Natural killer cell (primary cell): ENCODE measurements at regions not wholly inside any gene's neighbourhood (a gene's known extent, or its start where the extent isn't known, plus 50 kb on each side); places are given as distances from the start of the nearest gene placed in this dataset.

Source experiments
- ATAC-seq, 3 donors: fragments of 150-1000 bp in 2 of 3; fragments of 200-7000 bp in 1 of 3; cut with Tn5 transposase; 1 replicate in 1 of 3; 2 replicates in 2 of 3; pipeline ENCODE4 v1.10.0; 2021; ENCODE audit warnings: mild to moderate bottlenecking in 2 of 3, moderate library complexity in 2 of 3
- DNase-seq, 2 donors: peaks; one replicate each; pipeline versions ENCODE4 v3.0.0 to v3.0.0-alpha.2; 2013 to 2021; ENCODE audit warnings: mixed read lengths in 1 of 2
- H3K27ac ChIP-seq: one replicate; pipeline ENCODE4 v1.5.1; 2013; ENCODE audit warnings: mild to moderate bottlenecking, low read length
- H3K27me3 ChIP-seq: one replicate; pipeline ENCODE4 v1.6.1; 2013; ENCODE audit warnings: low read length; ENCODE audit not compliant: control insufficient read depth, insufficient read depth
- H3K36me3 ChIP-seq: one replicate; pipeline ENCODE4 v1.6.1; 2013; ENCODE audit warnings: low read length; ENCODE audit not compliant: control insufficient read depth, insufficient read depth
- H3K4me1 ChIP-seq: one replicate; pipeline ENCODE4 v1.6.1; 2013; ENCODE audit warnings: low read length; ENCODE audit not compliant: control insufficient read depth, insufficient read depth
- H3K4me3 ChIP-seq: one replicate; pipeline ENCODE4 v1.5.1; 2013; ENCODE audit warnings: low read length
- H3K9me3 ChIP-seq: one replicate; pipeline ENCODE4 v1.6.1; 2013; ENCODE audit warnings: low read length; ENCODE audit not compliant: control insufficient read depth, insufficient read depth
- H3K27ac Mint-ChIP-seq, 2 donors: one replicate each; pipeline ENCODE4 v1.8.0; 2022; ENCODE audit warnings: mild to moderate bottlenecking in 2 of 2, mixed read lengths in 2 of 2, moderate library complexity in 1 of 2
- H3K27me3 Mint-ChIP-seq, 2 donors: one replicate each; pipeline ENCODE4 v1.8.0; 2022; ENCODE audit warnings: low read depth in 2 of 2, mixed read lengths in 2 of 2
- H3K36me3 Mint-ChIP-seq: one replicate; pipeline ENCODE4 v1.8.0; 2022; ENCODE audit warnings: mixed read lengths
- H3K4me1 Mint-ChIP-seq, 2 donors: one replicate each; pipeline ENCODE4 v1.8.0; 2022; ENCODE audit warnings: mixed read lengths in 2 of 2
- H3K4me3 Mint-ChIP-seq: one replicate; pipeline ENCODE4 v1.8.0; 2022; ENCODE audit warnings: mild to moderate bottlenecking, moderate library complexity, mixed read lengths
- H3K9me3 Mint-ChIP-seq, 2 donors: one replicate each; pipeline ENCODE4 v1.8.0; 2022; ENCODE audit warnings: mixed read lengths in 2 of 2
- CTCF ChIP-seq: fragments of 200-600 bp; IDR thresholded peaks from one replicate; pipeline ENCODE4 v1.8.0; 2022; ENCODE audit warnings: antibody characterized with exemption
- WGBS: methylation state at CpG from one replicate; pipeline ENCODE4 v1.1.7; 2013; ENCODE audit warnings: missing lambda C conversion rate; ENCODE audit not compliant: insufficient coverage; 5-methylcytosine and 5-hydroxymethylcytosine counted together
- intact Hi-C: fragments of 100-400 bp; cut with micrococcal nuclease; formaldehyde crosslinking; loops from one replicate; pipeline ENCODE4 v1.14.2; 2022

DNA sequence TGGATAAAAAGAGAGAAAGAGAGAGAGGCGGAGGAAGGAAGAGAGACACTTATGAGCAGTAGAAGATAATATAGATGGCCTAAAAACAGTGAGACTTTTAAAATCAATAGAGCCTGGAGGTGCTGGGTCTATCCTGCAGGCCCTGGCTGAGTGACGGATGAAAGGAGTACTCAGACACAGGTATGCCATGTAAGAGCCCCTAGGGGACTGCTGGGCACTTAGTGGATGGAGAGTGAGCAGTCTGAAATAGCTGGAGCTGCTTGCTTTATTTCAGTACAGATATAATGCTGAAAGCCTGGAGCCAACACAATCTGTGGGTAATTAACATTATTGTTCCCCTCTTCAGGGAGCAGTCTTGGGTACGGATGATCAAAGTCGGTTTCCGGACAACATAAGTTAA, 578.6 kb downstream of the SPOCK3 start:
- H3K4me1 ChIP-seq, result no peaks in the 10 kb centered on the region
- H3K36me3 ChIP-seq, result no peaks in the 10 kb centered on the region
- Mint-ChIP-seq H3K36me3 (peaks cover 8% of the 10 kb centered on the region), H3K27me3 (no peaks in the 10 kb centered on the region), H3K4me1 (no peaks in the 10 kb centered on the region), H3K9me3 (peaks cover 7 to 20% of the 10 kb centered on the region in 2 donors), H3K4me3 (no peak overlapping the region), H3K27ac (no peak overlapping the region)
- ATAC-seq (no peak), DNase-seq (no peak)
- TF ChIP-seq CTCF, result no peak
- H3K4me3 ChIP-seq, result no peak overlapping the region
- intact Hi-C loops, result no loop called here
- no peaks in the 10 kb centered on the region for H3K27me3 ChIP-seq
- no peak overlapping the region for H3K27ac ChIP-seq
- no peaks in the 10 kb centered on the region for H3K9me3 ChIP-seq
- WGBS, result 89% methylated on average over 5 of the region's 5 CpGs

- Histone ChIP-seq H3K4me3 (no peak overlapping the region), H3K36me3 (no peaks in the 10 kb centered on the region), H3K9me3 (no peaks in the 10 kb centered on the region), H3K4me1 (no peaks in the 10 kb centered on the region), H3K27ac (no peak overlapping the region), H3K27me3 (no peaks in the 10 kb centered on the region)
- DNase-seq, result no peak
- WGBS, result 67% methylated on average over 3 of the region's 3 CpGs
- Mint-ChIP-seq H3K4me3 (no peak overlapping the region), H3K4me1 (no peaks in the 10 kb centered on the region), H3K9me3 (peaks cover 5 to 18% of the 10 kb centered on the region in 2 donors), H3K27me3 (no peaks in the 10 kb centered on the region), H3K36me3 (peaks cover 3% of the 10 kb centered on the region), H3K27ac (no peak overlapping the region)
- no peak for TF ChIP-seq CTCF
- intact Hi-C loops, result no loop called here
- no peak for ATAC-seq
Observed at GRCh38 chr4:166657261-166657660, 577.0 kb downstream of the SPOCK3 start.

DNA sequence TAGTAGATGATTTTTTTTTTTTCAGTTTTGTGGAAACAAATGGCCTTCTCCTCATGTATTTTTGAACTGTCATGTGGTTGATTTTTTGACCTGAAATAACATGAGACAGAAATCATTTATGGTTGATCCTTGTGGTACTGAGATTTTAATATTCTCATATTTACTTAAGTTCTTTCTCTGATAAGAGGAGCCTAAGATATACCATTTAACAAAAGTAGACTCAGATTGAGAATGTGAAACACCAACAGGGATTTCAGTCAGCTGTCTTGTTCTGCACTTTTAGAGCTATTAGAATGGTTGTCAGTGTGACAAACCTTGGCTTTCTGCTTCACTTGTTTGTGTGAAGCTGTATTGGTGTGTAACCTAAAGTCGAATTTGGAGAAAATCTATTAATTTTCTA, 575.7 kb downstream of the SPOCK3 start:
- WGBS, result no CpG with 5 or more reads among the region's 1 CpG
- TF ChIP-seq CTCF, result no peak

GRCh38 chr4:166662266-166662843, 571.9 kb downstream of the SPOCK3 start:
- no peaks in the 10 kb centered on the region for H3K9me3 ChIP-seq
- H3K9me3 Mint-ChIP-seq, result peaks cover 8 to 20% of the 10 kb centered on the region in 2 donors

More for the DNA sequence above, 575.7 kb downstream of the SPOCK3 start:
- H3K9me3 Mint-ChIP-seq, result peaks cover 9 to 28% of the 10 kb centered on the region in 2 donors
- H3K9me3 ChIP-seq, result no peaks in the 10 kb centered on the region
- H3K27me3 ChIP-seq, result no peaks in the 10 kb centered on the region
- no peak overlapping the region for H3K27ac Mint-ChIP-seq
- no peaks in the 10 kb centered on the region for H3K4me1 ChIP-seq
- no peaks in the 10 kb centered on the region for H3K36me3 ChIP-seq
- H3K27ac ChIP-seq, result no peak overlapping the region
- no peaks in the 10 kb centered on the region for H3K36me3 Mint-ChIP-seq
- H3K4me3 Mint-ChIP-seq, result no peak overlapping the region
- no peak overlapping the region for H3K4me3 ChIP-seq
- DNase-seq, result no peak
- no peak for ATAC-seq
- intact Hi-C loops, result no loop called here
- H3K27me3 Mint-ChIP-seq, result no peaks in the 10 kb centered on the region
- no peaks in the 10 kb centered on the region for H3K4me1 Mint-ChIP-seq

More at GRCh38 chr4:166662266-166662843, 571.9 kb downstream of the SPOCK3 start:
- no peaks in the 10 kb centered on the region for H3K27me3 ChIP-seq
- no peak overlapping the region for H3K27ac ChIP-seq
- ATAC-seq, result no peak
- H3K4me3 Mint-ChIP-seq, result no peak overlapping the region
- 71% methylated on average over 3 of the region's 3 CpGs for WGBS
- no peaks in the 10 kb centered on the region for H3K4me1 Mint-ChIP-seq
- no peak for DNase-seq
- no peak for TF ChIP-seq CTCF
- H3K36me3 Mint-ChIP-seq, result no peaks in the 10 kb centered on the region
- intact Hi-C loops, result no loop called here
- no peak overlapping the region for H3K4me3 ChIP-seq
- H3K36me3 ChIP-seq, result no peaks in the 10 kb centered on the region
- H3K27me3 Mint-ChIP-seq, result no peaks in the 10 kb centered on the region
- H3K27ac Mint-ChIP-seq, result no peak overlapping the region
- no peaks in the 10 kb centered on the region for H3K4me1 ChIP-seq
